ENCODE measurements at regions not wholly inside any gene's neighbourhood (a gene's known extent, or its start where the extent isn't known, plus 50 kb on each side); places are given as distances from the start of the nearest gene placed in this dataset.

- H3K27ac ChIP-seq: no peak overlapping the region
- no peak for TF ChIP-seq CTCF (conservative IDR thresholded peaks at IDR 0.05)
- TF ChIP-seq ZFX (IDR thresholded peaks at IDR 0.05): no peak
Observed at GRCh38 chr2:226445216-226445861, 354.3 kb downstream of the IRS1 start.

- TF ChIP-seq ZFX (IDR thresholded peaks at IDR 0.05): no peak
- TF ChIP-seq CTCF (conservative IDR thresholded peaks at IDR 0.05): no peak
- no peak overlapping the region for H3K27ac ChIP-seq
Observed at GRCh38 chr2:226443112-226443511, 356.5 kb downstream of the IRS1 start.

GRCh38 chr2:226440127-226440918 is 359.3 kb downstream of the IRS1 start:
- no peak overlapping the region for H3K27ac ChIP-seq
- TF ChIP-seq CTCF (conservative IDR thresholded peaks at IDR 0.05) (no peak), ZFX (IDR thresholded peaks at IDR 0.05) (no peak)

GRCh38 chr2:226439337-226439736 is 360.3 kb downstream of the IRS1 start:
- H3K27ac ChIP-seq: no peak overlapping the region
- TF ChIP-seq CTCF (conservative IDR thresholded peaks at IDR 0.05) (no peak), ZFX (IDR thresholded peaks at IDR 0.05) (no peak)

GRCh38 chr2:226435146-226435545 is 364.5 kb downstream of the IRS1 start:
- TF ChIP-seq ZFX (IDR thresholded peaks at IDR 0.05): no peak
- TF ChIP-seq CTCF (conservative IDR thresholded peaks at IDR 0.05): no peak
- no peak overlapping the region for H3K27ac ChIP-seq

GRCh38 chr2:226434702-226435101 is 364.9 kb downstream of the IRS1 start:
- TF ChIP-seq CTCF (conservative IDR thresholded peaks at IDR 0.05): no peak
- H3K27ac ChIP-seq: no peak overlapping the region

GRCh38 chr2:226431288-226431948 is 368.2 kb downstream of the IRS1 start:
- H3K27ac ChIP-seq: no peak overlapping the region
- TF ChIP-seq CTCF (conservative IDR thresholded peaks at IDR 0.05) (no peak), ZFX (IDR thresholded peaks at IDR 0.05) (no peak)
